ENCODE measurements at regions not wholly inside any gene's neighbourhood (a gene's known extent, or its start where the extent isn't known, plus 50 kb on each side); places are given as distances from the start of the nearest gene placed in this dataset.

DNA sequence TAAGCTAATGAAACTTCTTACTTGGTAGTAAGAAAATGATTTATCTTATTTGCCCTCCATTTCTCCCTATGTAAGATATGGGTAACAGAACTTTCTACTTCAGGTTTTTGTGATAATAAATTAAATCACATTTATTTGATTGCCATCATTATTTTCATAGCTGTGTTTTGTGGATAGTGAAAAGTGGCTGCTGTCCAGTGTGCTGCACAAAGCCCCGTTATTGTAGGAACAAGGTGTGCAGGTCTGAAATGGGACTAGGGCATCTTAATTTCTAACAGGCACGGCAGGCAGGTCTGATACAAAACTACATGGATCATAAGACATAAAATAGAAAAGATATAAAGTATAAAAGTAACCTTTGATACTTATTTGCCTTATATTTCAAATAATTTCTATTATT lies 51.6 kb upstream of the THSD7B start:
- ATAC-seq = no peak
- no peaks in the 10 kb centered on the region for H3K36me3 ChIP-seq (ENCODE audit: control insufficient read depth, insufficient read depth, low read length)
- no peak for DNase-seq (ENCODE audit: extremely low read depth in 1 of 4, low spot score in 3 of 4)
- no peaks in the 10 kb centered on the region for H3K4me1 ChIP-seq (replicated peaks in 1 of 2; ENCODE audit: control insufficient read depth in 2 of 2, insufficient read depth in 2 of 2, low read length in 2 of 2)
- H3K9me3 ChIP-seq (replicated peaks; ENCODE audit: control insufficient read depth, insufficient read depth, low read depth, low read length) = no peaks in the 10 kb centered on the region
- ChIA-PET CTCF (ENCODE audit: low intra/inter-chr PET ratio) (no interaction called here), POLR2A (no interaction called here)
- intact Hi-C loops (cut with micrococcal nuclease) (no loop called here), in situ Hi-C loops (cut with MboI) (no loop called here)
- H4K20me1 ChIP-seq (replicated peaks; ENCODE audit: control insufficient read depth, insufficient read depth, low read length) = no peaks in the 10 kb centered on the region
- FAIRE-seq = no peak
- TF ChIP-seq LARP7 (IDR thresholded peaks at IDR 0.05) = no peak
- TF ChIP-seq, protein P1, sequence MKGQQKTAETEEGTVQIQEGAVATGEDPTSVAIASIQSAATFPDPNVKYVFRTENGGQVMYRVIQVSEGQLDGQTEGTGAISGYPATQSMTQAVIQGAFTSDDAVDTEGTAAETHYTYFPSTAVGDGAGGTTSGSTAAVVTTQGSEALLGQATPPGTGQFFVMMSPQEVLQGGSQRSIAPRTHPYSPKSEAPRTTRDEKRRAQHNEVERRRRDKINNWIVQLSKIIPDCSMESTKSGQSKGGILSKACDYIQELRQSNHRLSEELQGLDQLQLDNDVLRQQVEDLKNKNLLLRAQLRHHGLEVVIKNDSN (CRISPR knock-in tag; IDR thresholded peaks at IDR 0.05) = no peak
- no peak for TF ChIP-seq CHD4 (IDR thresholded peaks at IDR 0.05; ENCODE audit: insufficient read depth, insufficient replicate concordance, low read depth, low read length, poor library complexity, severe bottlenecking)
- no peak for TF ChIP-seq RBM15 (IDR thresholded peaks at IDR 0.05; ENCODE audit: insufficient read depth, low read length)
- no peak for TF ChIP-seq HMG20B (CRISPR knock-in tag; IDR thresholded peaks at IDR 0.05)
- TF ChIP-seq, protein P2, sequence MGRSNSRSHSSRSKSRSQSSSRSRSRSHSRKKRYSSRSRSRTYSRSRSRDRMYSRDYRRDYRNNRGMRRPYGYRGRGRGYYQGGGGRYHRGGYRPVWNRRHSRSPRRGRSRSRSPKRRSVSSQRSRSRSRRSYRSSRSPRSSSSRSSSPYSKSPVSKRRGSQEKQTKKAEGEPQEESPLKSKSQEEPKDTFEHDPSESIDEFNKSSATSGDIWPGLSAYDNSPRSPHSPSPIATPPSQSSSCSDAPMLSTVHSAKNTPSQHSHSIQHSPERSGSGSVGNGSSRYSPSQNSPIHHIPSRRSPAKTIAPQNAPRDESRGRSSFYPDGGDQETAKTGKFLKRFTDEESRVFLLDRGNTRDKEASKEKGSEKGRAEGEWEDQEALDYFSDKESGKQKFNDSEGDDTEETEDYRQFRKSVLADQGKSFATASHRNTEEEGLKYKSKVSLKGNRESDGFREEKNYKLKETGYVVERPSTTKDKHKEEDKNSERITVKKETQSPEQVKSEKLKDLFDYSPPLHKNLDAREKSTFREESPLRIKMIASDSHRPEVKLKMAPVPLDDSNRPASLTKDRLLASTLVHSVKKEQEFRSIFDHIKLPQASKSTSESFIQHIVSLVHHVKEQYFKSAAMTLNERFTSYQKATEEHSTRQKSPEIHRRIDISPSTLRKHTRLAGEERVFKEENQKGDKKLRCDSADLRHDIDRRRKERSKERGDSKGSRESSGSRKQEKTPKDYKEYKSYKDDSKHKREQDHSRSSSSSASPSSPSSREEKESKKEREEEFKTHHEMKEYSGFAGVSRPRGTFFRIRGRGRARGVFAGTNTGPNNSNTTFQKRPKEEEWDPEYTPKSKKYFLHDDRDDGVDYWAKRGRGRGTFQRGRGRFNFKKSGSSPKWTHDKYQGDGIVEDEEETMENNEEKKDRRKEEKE (IDR thresholded peaks at IDR 0.05; ENCODE audit: borderline replicate concordance in 1 of 2, control insufficient read depth in 1 of 2, low read depth in 2 of 2, low read length in 1 of 2) = no peak
- WGBS (ENCODE audit: insufficient coverage, low coverage, missing lambda C conversion rate) = 0% methylated on average over 2 of the region's 2 CpGs
- no peaks in the 10 kb centered on the region for H3K9me1 ChIP-seq (ENCODE audit: control insufficient read depth, insufficient read depth, low read length)
- H3K9ac ChIP-seq (ENCODE audit: insufficient read depth in 1 of 2, low read depth in 2 of 2, low read length in 2 of 2) = no peak overlapping the region
- no peak overlapping the region for H2AFZ ChIP-seq (ENCODE audit: low read depth, low read length)
- H3K79me2 ChIP-seq (ENCODE audit: control insufficient read depth, insufficient read depth, low read length) = no peaks in the 10 kb centered on the region
- H3K27me3 ChIP-seq (ENCODE audit: control insufficient read depth in 2 of 2, insufficient read depth in 2 of 2, low read length in 2 of 2) = no peaks in the 10 kb centered on the region
- no TSS peak for BruUV-seq (replicated peaks)
- H3K27ac ChIP-seq (ENCODE audit: extremely low read depth, low read depth, low read length) = no peak overlapping the region
- no peak overlapping the region for H3K4me2 ChIP-seq (ENCODE audit: insufficient read depth, low read length)
- no peak overlapping the region for H3K4me3 ChIP-seq
